ENCODE measurements at regions not wholly inside any gene's neighbourhood (a gene's known extent, or its start where the extent isn't known, plus 50 kb on each side); places are given as distances from the start of the nearest gene placed in this dataset.
"Not testable (repeated sequence)": the region's sequence is repeated elsewhere in the genome, so short reads cannot be mapped to it uniquely, and the experiment has no call there.

DNA sequence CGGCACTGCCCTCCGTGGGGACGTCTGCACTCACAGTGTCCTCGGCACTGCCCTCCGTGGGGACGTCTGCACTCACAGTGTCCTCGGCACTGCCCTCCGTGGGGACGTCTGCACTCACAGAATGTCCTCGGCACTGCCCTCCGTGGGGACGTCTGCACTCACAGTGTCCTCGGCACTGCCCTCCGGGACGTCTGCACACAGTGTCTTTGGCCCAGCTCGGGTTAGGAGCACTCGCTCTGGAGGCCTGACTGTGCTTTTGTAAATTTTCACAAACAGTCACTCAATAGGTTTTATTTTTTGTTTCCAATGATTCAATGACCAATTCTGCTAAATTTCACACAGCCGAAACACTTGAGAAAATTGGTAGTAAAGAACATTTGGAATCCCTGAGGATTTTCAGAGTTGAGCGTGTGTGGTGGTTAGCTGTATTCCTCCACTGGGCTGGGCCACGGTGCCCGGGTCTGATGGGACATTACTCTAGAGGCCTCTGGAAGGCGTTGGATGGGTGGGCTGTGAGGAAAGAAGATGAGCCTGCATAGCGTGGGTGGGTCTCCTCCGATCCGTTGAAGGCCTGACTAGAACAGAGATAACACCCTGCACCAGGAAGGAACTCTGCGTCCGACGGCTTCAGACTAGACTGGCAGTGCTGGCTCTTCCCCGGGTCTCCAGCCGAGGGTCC is 134.8 kb downstream of the RTP5 start:
- no peak for DNase-seq (ENCODE audit: low spot score)

DNA sequence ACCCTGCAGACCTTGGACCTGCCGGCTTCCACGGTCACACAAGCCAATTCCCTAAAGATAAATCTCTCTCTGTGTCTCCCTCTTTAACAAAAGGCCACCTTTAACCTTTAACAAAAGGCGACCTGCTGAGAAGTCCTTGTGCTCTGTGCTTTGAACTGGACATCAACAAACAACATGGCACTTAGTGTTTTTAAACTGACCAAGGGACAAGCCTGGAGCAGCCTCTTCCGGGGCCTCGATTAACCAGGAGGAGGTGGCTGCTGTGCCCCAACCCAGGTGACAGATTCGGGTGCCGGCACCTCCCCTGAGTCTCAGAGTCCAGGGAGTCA is 135.3 kb downstream of the RTP5 start:
- DNase-seq (ENCODE audit: low spot score): no peak

DNA sequence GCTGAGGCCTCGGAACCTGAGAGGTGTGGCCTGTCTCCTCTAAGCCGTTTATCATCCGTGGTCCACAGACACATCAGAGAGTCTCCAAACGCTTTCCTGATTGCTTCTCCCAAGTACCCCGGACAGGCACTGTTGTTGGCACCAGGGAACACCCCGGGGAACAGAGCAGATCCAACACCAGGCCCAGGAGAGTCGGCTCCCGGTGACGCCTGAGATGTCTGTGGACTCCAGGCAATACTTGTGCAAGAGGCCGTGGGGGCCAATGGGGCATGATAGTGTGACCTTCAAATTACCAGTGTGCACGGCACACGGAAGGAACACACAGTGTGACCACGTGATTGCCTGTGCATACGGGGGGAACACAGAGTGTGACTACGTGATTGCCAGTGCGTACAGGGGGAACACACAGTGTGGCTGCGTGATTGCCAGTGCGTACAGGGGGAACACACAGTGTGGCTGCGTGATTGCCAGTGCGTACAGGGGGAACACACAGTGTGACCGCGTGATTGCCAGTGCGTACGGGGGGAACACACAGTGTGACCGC is 136.6 kb downstream of the RTP5 start:
- DNase-seq (ENCODE audit: low spot score): not testable (repeated sequence)

DNA sequence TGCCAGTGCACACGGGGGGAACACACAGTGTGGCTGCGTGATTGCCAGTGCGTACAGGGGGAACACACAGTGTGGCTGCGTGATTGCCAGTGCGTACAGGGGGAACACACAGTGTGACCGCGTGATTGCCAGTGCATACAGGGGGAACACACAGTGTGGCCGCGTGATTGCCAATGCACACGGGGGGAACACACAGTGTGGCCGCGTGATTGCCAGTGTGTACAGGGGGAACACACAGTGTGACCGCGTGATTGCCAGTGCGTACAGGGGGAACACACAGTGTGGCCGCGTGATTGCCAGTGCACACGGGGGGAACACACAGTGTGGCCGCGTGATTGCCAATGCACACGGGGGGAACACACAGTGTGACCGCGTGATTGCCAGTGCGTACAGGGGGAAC is 139.4 kb downstream of the RTP5 start:
- not testable (repeated sequence) for DNase-seq (ENCODE audit: low spot score)

DNA sequence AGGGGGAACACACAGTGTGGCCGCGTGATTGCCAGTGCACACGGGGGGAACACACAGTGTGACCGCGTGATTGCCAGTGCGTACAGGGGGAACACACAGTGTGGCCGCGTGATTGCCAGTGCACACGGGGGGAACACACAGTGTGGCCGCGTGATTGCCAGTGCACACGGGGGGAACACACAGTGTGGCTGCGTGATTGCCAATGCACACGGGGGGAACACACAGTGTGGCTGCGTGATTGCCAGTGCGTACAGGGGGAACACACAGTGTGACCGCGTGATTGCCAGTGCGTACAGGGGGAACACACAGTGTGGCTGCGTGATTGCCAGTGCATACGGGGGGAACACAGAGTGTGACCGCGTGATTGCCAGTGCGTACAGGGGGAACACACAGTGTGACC is 140.3 kb downstream of the RTP5 start:
- DNase-seq (ENCODE audit: low spot score): not testable (repeated sequence)

DNA sequence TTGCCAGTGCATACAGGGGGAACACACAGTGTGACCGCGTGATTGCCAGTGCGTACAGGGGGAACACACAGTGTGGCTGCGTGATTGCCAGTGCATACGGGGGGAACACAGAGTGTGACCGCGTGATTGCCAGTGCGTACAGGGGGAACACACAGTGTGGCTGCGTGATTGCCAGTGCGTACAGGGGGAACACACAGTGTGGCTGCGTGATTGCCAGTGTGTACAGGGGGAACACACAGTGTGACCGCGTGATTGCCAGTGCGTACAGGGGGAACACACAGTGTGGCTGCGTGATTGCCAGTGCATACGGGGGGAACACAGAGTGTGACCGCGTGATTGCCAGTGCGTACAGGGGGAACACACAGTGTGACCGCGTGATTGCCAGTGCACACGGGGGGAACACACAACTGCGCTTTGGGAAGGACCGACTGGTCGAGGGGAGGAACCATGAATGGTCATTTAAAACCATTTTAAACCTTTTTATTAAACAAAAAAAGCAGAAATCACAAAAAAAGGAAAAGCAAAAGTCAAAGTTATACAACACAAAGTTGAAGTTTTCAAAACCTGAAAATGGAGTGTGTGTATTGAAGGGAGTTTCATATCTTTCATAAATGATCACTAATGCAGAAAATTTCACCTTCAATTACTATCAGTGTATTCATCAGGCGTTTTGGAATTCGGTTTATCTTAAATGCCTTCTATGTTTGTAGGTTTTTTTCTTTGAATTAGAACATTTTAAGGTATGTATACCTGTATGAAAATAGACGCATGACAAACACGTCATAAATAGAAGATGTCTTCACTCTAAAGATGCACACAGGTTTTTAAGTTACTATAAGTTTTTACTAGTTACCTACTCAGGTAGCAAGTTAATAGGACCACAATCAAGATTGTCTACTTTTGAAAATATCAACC is 141.0 kb downstream of the RTP5 start:
- DNase-seq (ENCODE audit: low spot score): peak; percentile 51

DNA sequence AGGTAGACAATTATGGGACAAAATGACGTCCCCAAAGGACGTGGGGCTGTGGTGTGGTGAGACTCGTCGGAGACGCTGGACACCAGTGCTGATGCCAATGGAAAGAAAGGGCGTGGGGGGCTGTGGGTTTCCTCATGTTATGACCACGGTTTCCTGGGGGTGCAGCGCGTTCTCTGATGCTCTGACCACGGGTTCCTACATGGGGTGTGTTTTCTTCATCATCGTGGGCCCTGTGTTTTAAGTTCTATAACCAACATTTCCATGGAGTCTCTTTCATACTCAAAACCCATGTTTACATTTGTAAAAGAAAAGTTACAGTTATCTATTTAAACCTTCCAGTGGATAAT is 141.6 kb downstream of the RTP5 start:
- DNase-seq (ENCODE audit: low spot score): no peak

DNA sequence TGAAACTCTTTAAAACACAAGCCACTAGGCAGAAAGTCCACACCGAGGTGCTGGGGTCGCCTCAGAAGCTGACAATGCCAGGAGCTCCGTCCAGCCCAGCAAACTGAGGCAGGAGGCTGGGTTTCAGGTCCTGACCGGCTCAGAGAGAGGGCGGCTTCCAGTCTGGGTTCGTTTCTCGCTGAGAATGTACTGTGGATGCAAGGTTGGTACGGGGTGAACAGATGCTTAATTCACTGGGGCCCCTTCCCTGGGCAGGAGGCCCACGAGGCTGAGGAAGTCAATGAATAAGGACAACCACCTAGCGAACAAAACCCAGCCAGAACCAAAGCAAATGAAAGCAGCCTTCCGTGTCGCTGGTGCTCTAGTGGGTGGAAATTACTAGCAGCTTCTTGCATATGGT is 142.0 kb downstream of the RTP5 start:
- DNase-seq (ENCODE audit: low spot score): no peak

DNA sequence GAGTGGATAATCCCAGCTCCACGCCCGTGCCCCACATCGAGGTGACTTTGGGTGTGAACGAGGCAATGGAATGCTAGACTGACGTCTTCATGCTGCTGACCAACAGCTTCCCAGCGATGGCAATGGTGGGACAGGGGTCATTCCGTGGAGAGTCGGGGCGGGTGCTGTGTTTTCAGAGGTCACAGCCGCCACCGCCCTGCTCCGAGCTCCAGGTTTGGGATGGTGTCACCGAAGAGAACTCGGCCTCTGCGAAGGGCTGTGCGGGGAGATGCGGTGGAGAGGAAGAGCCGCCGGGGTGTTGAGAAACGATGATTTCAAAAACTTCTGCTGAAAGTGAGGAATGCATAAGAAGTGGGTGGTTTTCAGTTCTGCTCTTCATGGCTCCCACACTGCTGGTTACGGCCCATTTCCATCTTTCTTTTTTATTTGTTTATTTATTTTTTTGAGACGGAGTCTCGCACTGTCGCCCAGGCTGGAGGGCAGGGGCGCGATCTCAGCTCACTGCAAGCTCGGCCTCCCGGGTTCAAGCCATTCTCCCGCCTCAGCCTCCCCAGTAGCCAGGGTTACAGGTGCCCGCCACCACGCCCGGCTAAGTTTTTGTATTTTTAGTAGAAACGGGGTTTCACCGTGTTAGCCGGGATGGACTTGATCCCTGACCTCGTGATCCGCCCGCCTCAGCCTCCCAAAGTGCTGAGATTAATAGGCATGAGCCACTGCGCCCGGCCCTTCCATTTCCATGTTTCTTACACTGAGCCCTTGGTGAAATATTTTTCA is 142.6 kb downstream of the RTP5 start:
- no peak for DNase-seq (ENCODE audit: low spot score)

DNA sequence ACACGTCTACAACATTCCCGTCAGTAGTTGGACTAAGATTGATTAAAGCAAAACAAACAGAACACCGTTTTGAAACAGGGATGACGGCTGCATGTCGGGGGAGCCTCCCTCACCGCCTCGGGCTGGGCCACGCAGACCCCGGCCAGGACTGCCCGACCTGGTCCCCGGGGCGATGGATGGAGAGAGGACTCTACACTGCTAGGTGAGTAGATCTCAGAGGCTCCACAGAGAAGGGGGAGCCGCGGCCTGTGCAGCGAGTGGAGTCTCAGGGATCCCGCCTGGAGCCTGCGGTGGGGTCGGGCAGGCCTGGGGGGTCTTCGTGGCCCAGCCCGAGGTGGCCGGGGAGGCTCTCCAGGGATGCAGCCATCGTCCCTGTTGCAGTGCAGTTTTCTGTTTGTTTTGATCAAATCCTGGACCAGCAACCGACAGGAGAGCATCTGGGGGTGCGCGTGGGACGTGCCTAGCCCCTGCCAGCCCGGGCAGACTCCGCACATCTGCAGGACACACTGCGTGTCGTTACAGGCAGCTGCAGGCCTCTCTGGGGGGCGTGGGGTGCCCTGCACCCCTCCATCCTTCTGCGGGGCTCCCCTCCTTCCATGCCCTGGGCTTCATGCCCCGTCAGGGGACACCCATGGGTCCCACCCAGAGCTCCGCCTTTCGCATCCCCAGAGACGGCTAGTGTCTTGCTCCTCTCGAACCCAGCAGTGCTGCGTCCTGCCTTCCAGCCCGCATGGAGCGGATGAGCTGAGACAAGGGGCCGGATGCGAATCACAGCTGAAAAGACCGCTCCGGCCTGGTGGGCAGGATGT is 143.6 kb downstream of the RTP5 start:
- no peak for DNase-seq (ENCODE audit: low spot score)

DNA sequence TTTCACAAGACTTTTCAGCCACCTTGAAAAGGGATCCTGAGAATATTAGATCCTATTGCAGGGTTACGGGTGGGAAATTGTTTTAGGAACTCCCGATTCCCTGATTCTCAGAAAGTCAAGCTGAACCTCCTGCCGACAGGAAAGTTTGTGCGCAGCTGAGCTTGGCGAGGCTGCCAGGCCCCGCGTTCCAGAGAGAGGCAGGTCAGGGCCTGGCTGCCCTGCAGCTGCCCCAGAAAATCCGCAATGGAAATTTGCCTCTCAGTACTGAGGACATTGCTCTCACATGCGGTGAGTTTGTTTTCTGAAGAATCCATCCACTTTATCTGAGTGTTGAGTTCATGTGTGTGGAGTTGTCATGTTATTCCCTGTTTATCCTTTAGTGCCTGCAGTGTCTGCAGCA is 144.2 kb downstream of the RTP5 start:
- no peak for DNase-seq (ENCODE audit: low spot score)

DNA sequence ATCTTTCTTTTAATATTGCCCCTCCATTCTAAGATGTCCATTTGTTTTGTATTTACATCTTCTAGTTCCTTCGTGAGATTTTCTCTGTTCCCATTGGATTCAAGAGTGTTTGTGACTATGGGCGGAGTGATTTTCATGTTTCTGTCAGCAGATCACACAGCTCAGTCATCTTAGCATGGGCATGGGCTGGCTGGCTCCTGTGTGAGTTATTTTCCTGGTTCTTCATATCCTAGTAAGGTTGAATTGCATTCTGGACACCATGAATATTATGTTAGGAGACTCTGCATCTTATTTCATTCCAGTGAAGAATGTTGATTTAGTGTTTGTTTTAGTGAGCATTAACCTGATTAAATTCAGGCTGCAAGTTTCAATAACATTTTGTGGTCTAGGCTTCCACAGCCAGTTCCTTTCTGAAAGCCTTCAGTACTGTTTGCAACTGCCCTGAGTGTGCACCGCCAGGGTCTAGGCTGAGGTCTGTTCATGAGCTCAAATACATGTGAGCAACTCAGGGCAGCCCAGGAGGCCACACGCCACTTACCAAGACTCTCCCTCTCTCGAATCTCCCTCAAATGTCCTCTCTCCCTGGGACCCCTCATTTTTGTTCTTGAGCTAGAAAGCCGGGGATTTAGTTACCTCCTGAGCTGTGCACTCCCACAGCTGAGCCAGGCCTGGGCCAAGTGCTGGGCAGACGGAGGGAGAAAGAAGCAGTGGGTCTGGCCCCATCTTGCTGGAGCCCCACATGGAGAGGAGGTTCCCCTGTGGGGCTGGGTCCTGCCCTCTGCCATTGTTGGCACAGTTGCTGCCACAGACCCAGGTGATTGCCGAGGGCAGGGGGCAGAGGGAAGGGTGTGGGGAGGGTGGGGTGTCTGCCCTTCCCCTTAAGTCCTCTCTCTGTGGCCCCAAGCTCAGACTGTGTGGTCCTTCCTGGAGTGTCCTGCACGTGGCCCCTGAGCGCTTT is 145.9 kb downstream of the RTP5 start:
- DNase-seq (ENCODE audit: low spot score): no peak

DNA sequence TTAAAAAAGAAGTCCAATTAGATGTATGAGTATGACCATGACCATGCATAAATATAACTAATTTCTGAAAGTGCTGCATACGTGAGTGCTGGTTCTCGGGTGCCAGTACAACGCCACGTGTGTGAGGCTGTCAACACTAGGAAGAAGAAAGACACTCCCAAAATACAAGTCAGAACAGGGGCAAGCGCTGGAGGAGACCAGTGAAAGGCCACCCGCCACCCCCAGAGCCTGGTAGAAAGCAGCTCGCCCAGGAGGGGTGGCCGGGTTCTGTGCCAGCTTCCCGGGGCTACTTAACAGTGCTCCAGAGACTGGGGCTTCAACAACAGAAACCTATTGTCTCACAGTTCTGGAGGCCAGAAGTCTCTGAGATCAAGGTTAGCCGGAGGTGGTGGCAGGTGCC is 147.6 kb downstream of the RTP5 start:
- DNase-seq (ENCODE audit: low spot score): no peak

DNA sequence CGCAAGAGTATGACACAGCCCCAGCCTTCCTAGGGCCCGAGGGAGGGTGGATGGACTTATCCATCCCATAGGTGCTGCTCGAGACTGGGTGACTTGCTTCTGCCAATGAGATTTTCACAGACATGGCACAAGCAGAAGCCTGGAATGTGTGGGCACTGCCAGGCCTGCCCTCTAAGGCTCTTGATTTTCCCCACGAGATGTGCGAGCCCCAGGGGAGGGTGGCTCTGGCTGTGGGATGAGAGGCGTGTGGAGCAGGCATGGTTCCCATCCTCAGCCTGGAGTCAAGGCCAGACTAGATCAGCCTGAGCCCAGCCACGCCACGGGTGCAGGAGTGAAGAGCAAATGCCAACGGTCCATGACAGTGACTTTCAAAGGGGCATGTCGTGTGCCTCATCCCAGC is 148.9 kb downstream of the RTP5 start:
- not testable (repeated sequence) for DNase-seq (ENCODE audit: low spot score)

DNA sequence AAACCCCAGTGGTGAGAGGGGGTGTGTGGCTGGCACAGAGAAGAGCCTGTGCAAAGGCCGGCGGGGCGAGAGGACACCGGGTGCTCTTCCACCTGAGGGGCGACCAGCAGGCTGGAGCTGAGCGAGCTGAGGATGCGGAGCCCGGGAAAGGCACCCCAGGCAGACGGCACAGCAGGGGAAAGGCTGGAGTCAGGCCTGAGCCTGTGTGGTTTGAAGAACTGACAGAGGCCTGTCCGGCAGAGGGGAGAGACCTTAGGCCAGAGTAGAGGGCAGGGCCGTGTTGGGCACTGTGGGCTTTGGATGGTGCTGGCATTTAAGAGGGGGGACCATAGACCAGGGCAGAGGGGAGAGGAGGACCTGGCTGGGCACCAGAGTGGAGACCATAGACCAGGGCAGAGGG is 149.8 kb downstream of the RTP5 start:
- no peak for DNase-seq (ENCODE audit: low spot score)

DNA sequence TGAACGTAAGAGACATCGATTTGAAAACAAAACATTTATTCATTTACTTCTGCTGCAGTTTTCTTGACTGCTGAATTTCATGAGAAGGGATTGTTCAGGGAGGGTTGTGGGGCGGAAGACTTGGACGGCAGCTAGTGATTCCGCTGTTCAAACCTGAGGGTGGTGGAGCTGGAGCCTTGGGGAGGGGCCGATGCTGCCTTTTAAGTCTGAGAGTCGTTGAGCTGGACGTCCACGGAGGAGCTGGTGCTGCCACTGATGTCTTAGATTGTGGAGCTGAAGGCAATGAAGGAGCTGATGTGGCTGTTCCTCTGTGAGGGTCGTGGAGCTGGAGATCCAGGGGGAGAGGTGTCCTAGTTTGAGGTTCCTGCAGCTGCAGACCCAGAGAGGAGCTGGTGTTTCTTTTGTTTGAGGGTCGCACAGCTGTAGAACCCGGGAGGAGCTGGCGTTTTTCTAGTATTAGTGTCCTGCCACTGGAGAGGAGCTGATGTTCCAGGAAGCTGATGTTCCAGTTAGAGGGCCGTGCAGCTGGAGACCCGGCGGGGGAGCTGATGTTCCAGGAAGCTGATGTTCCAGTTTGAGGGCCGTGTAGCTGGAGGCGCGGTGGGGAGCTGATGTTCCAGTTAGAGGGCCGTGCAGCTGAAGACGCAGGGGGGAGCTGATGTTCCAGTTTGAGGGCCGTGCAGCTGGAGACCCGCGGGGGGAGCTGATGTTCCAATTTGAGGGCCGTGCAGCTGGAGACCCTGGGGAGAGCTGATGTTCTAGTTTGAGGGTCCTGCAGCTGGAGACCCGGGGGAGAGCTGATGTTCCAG is 150.9 kb downstream of the RTP5 start:
- DNase-seq (ENCODE audit: low spot score): no peak

DNA sequence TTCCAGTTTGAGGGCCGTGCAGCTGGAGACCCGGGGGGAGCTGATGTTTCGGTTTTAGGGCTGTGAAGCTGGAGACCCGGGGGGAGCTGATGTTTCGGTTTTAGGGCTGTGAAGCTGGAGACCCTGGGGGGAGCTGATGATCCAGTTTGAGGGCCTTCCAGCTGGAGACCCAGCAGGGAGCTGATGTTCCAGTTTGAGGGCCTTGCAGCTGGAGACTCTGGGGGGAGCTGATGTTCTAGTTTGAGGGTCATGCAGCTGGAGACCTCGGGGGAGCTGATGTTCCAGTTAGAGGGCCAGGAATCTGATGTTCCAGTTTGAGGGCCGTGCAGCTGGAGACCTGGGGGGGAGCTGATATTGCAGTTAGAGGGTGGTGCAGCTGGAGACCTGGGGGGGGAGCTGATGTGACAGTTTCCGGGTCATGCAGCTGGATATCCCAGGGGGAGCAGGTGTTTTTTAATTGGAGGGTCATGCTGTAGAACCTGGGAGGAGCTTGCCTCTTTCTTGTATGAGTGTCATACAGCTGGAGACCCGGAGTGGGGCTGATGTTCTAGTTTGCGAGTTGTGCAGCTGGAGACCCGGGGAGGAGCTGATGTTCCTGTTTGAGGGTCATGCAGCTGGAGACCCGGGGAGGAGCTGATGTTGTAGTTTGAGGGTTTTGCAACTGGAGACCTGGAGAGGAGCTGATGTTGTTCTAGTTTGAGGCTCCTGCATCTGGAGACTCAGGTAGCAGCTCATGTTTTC is 153.2 kb downstream of the RTP5 start:
- no peak for DNase-seq (ENCODE audit: low spot score)

DNA sequence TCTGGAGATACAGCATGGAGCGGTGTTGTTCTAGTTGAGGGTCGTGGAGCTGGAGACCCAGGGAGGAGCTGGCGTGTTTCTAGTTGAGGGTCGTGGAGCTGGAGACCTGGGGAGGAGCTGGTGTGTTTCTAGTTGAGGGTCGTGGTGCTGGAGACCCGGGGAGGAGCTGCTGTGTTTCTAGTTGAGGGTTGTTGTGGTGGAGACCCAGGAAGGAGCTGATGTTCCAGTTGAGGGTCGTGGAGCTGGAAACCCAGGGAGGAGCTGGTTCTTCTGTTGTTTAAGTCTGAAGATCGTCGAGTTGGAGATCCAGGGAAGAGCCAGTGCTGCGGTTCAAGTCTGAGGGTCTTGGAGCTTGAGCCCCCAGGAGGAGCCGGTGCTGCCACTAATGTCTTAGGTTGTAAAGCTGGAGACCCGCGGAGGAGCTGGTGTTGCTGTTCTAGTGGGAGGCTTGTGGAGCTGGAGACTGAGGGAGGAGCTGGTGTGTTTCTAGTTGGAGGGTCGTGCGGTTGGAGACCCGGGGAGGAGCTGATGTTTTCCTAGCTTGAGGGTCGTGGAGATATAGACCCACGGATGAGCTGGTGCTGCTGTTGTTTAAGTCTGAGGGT is 155.3 kb downstream of the RTP5 start:
- no peak for DNase-seq (ENCODE audit: low spot score)

Data from hepatic stellate cell (primary cell).